ENCODE measurements at regions not wholly inside any gene's neighbourhood (a gene's known extent, or its start where the extent isn't known, plus 50 kb on each side); places are given as distances from the start of the nearest gene placed in this dataset.

DNA sequence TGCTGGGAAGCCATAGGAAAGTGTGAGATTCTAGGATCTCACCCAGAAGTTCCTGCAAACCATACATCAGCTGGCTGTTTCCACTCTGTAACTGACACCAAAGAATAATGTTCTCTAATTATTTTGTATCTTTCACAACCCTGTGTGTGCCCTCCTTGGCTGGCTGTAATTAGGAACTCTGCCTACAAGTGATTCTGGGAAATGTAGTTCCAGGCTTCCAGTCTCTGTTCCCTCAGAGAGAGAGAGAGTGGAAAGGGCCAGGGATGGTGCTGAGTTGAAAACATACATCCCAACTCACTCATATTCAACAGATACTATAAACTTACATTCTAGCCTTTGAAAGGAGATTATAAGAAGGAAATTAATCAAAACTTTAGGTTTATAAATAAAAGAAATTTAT is 57.5 kb upstream of the C1QTNF7 start:
- no peak for DNase-seq (ENCODE audit: low read depth)
- no peaks in the 10 kb centered on the region for H3K36me3 ChIP-seq (ENCODE audit: control insufficient read depth, insufficient read depth, low read length)
- TF ChIP-seq CTCF (IDR thresholded peaks at IDR 0.05; ENCODE audit: insufficient read depth, low read depth, low read length) = no peak
- H3K27me3 ChIP-seq (ENCODE audit: control insufficient read depth, insufficient read depth, low read length) = peaks cover 5% of the 10 kb centered on the region; the same call in 1 of the 2 replicates
- POLR2A ChIA-PET = no interaction called here
- CTCF ChIA-PET = interaction anchor here (1.2 kb wide), 1 partner anchor 17 kb away, joined by 3 read pairs; no protein-coding TSS in a partner anchor
- H3K4me3 ChIP-seq (ENCODE audit: low read depth, low read length) = no peak overlapping the region

- TF ChIP-seq CTCF (IDR thresholded peaks at IDR 0.05; ENCODE audit: insufficient read depth, low read depth, low read length) = no peak
- Histone ChIP-seq H3K4me3 (ENCODE audit: low read depth, low read length) (no peak overlapping the region), H3K36me3 (ENCODE audit: control insufficient read depth, insufficient read depth, low read length) (no peaks in the 10 kb centered on the region), H3K27me3 (ENCODE audit: control insufficient read depth, insufficient read depth, low read length) (peaks cover 3% of the 10 kb centered on the region; the same call in 1 of the 2 replicates)
- CTCF ChIA-PET = no interaction called here
- POLR2A ChIA-PET = no interaction called here
- DNase-seq (ENCODE audit: low read depth) = no peak
Measured at GRCh38 chr4:15373363-15373762, 54.5 kb upstream of the C1QTNF7 start.

DNA sequence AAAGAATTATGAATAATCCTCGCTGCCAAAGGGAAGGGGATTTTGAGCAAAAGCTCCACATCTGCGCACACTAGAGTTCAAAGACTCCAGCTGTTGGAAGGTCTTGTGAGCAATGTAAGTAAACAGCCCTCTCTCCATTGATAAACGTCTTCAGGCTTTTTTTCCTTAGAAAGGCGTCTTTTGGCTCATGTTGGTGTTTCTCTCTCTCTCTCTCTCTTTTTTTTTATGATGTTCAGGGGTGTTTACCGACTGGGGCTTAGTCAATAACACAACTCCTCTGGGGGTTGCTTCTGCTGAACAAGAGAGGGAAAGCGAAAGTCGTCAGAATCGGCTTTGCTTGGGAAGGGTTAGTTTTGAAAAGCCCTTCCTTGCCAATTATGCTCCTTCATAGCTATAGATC is 53.2 kb upstream of the C1QTNF7 start:
- DNase-seq (ENCODE audit: low read depth) = no peak
- Histone ChIP-seq H3K27me3 (ENCODE audit: control insufficient read depth, insufficient read depth, low read length) (peaks cover 3% of the 10 kb centered on the region; the same call in 1 of the 2 replicates), H3K36me3 (ENCODE audit: control insufficient read depth, insufficient read depth, low read length) (no peaks in the 10 kb centered on the region), H3K4me3 (ENCODE audit: low read depth, low read length) (no peak overlapping the region)
- ChIA-PET POLR2A (interaction anchor here (0.6 kb wide), 1 partner anchor 14 kb away, joined by 4 read pairs; no protein-coding TSS in a partner anchor), CTCF (no interaction called here)
- TF ChIP-seq CTCF (IDR thresholded peaks at IDR 0.05; ENCODE audit: insufficient read depth, low read depth, low read length) = no peak

GRCh38 chr4:15375667-15376066 is 52.2 kb upstream of the C1QTNF7 start:
- POLR2A ChIA-PET = no interaction called here
- no peak for TF ChIP-seq CTCF (IDR thresholded peaks at IDR 0.05; ENCODE audit: insufficient read depth, low read depth, low read length)
- Histone ChIP-seq H3K4me3 (ENCODE audit: low read depth, low read length) (no peak overlapping the region), H3K36me3 (ENCODE audit: control insufficient read depth, insufficient read depth, low read length) (no peaks in the 10 kb centered on the region), H3K27me3 (ENCODE audit: control insufficient read depth, insufficient read depth, low read length) (peaks cover 3% of the 10 kb centered on the region; the same call in 1 of the 2 replicates)
- no peak for DNase-seq (ENCODE audit: low read depth)
- CTCF ChIA-PET = interaction anchor here (1.0 kb wide), 1 partner anchor 18 kb away, joined by 3 read pairs; no protein-coding TSS in a partner anchor

DNA sequence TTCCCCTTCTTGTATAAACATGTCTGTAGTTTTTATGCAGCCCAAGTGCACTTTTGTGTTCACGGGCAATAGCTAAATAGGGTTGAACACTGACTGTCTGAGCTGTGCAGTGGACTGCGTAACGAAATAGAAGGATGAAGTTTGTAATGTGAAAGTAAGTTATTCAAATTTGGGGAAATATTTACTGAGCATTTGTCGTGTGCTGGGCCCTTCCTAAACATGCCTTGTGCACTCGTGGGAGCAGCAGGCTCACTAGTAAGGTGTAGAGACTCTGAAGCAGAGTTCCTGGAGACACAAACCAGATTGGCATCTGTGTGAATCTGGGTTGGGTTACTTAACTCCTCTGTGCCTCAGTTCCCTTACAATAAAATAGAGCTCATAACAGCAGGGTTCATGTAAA is 51.7 kb upstream of the C1QTNF7 start:
- Histone ChIP-seq H3K27me3 (ENCODE audit: control insufficient read depth, insufficient read depth, low read length) (peaks cover 2% of the 10 kb centered on the region; the same call in 1 of the 2 replicates), H3K4me3 (ENCODE audit: low read depth, low read length) (no peak overlapping the region), H3K36me3 (ENCODE audit: control insufficient read depth, insufficient read depth, low read length) (no peaks in the 10 kb centered on the region)
- CTCF ChIA-PET = interaction anchor here (1.0 to 5.9 kb wide), 3 partner anchors 10 to 20 kb away, joined by 3 to 34 read pairs (median 5); no protein-coding TSS in a partner anchor
- POLR2A ChIA-PET = no interaction called here
- DNase-seq (ENCODE audit: low read depth) = no peak
- no peak for TF ChIP-seq CTCF (IDR thresholded peaks at IDR 0.05; ENCODE audit: insufficient read depth, low read depth, low read length)

All from BJ (cell line).